ENCODE measurements at regions not wholly inside any gene's neighbourhood (a gene's known extent, or its start where the extent isn't known, plus 50 kb on each side); places are given as distances from the start of the nearest gene placed in this dataset.

DNA sequence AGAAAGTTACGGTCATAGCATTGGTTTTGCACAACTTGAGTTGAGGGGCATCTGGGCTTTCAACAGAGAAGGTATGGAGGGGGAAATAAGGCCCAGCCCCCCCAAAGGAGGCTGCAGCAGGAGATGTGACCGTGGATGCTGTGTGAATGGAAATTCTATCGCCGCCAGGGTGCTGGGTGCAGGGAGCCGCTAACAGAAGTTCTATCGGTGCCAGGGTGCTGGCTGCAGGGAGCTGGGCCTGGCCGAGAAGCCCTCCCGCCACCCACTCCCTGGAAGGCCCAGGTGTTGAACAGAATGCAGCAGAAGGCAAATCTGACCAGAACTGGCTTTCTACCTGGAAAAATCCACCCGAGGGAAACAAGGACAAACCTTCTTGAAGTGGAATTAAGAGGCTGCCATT lies 115.0 kb downstream of the SHANK2 start:
- Histone ChIP-seq H3K27me3 (no peaks in the 10 kb centered on the region), H3K4me1 (replicated peaks in 1 of 2) (no peaks in the 10 kb centered on the region), H3K4me3 (no peak overlapping the region), H3K36me3 (replicated peaks in 1 of 2) (no peaks in the 10 kb centered on the region), H3K9me3 (replicated peaks in 1 of 3) (no peaks in the 10 kb centered on the region), H3K27ac (no peak overlapping the region)
- DNase-seq, result no peak
- WGBS, 4 donors, result 85 to 91% (median 89%) methylated on average over 9 of the region's 9 CpGs
- intact Hi-C loops (cut with DNase I), result no loop called here
- TF ChIP-seq POLR2A (IDR thresholded peaks at IDR 0.05), result no peak
- no peak for TF ChIP-seq CTCF (IDR thresholded peaks at IDR 0.05)

- WGBS, 4 donors, result 74 to 78% (median 76%) methylated on average over 7 of the region's 7 CpGs
- no peak for TF ChIP-seq POLR2A (IDR thresholded peaks at IDR 0.05)
- no peak for TF ChIP-seq CTCF (IDR thresholded peaks at IDR 0.05)
- DNase-seq, result no peak
- intact Hi-C loops (cut with DNase I), result no loop called here
- Histone ChIP-seq H3K4me3 (no peak overlapping the region), H3K27ac (no peak overlapping the region), H3K36me3 (replicated peaks in 1 of 2) (no peaks in the 10 kb centered on the region), H3K9me3 (replicated peaks in 1 of 3) (no peaks in the 10 kb centered on the region), H3K27me3 (no peaks in the 10 kb centered on the region), H3K4me1 (replicated peaks in 1 of 2) (no peaks in the 10 kb centered on the region)
Observed at GRCh38 chr11:71136095-71136845, 116.1 kb downstream of the SHANK2 start.

DNA sequence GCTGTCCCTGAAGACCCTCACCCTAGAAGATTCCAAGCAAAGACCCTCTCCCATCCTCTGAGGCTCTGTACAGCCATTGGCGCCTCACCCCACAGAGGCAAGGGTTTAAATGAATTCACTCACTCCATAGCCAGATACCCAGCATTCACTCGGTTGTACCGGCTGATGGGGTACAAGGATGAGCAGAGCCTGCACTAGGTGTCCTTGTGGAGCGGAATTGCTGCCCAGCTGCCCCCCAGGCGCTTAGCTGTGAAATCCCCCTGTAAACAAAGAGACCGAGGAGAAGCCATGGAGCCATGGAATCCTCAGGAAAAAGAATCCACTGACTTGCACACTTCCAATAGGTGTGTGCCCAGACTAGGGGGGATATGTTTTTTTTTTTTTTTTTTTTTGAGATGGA lies 117.3 kb downstream of the SHANK2 start:
- no peaks in the 10 kb centered on the region for H3K36me3 ChIP-seq (replicated peaks in 1 of 2)
- H3K4me3 ChIP-seq, result no peak overlapping the region
- no peaks in the 10 kb centered on the region for H3K4me1 ChIP-seq (replicated peaks in 1 of 2)
- intact Hi-C loops (cut with DNase I), result no loop called here
- no peak overlapping the region for H3K27ac ChIP-seq
- H3K9me3 ChIP-seq (replicated peaks in 1 of 3), result no peaks in the 10 kb centered on the region
- no peaks in the 10 kb centered on the region for H3K27me3 ChIP-seq
- no peak for TF ChIP-seq POLR2A (IDR thresholded peaks at IDR 0.05)
- TF ChIP-seq CTCF (IDR thresholded peaks at IDR 0.05), result no peak
- DNase-seq, result no peak
- 84 to 93% (median 91%) methylated on average over 6 of the region's 6 CpGs for WGBS, 4 donors

DNA sequence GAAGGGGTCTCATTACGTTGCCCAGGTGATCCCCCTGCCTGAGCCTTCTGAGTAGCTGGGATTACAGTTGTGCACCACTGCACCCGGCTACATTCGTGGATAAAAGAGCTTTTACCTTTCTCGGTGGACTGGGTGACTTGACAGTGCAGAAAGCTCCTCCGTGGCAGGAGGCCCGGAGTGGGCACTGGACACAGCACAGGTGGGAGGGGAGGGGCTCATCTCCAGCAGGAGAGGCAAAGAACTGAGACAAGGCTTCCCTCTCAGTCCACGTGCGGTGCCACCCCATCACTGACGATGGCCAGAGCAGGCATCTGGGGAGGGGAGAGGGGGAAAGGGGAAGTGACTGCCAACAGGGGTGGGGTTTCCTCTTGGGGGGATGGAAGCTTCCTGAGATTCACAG lies 118.4 kb downstream of the SHANK2 start:
- no peak for DNase-seq
- H3K27ac ChIP-seq, result no peak overlapping the region
- no peaks in the 10 kb centered on the region for H3K9me3 ChIP-seq (replicated peaks in 1 of 3)
- TF ChIP-seq CTCF (IDR thresholded peaks at IDR 0.05) (no peak), POLR2A (IDR thresholded peaks at IDR 0.05) (no peak)
- 66 to 78% (median 76%) methylated on average over 6 to 9 of the region's 9 CpGs for WGBS, 4 donors
- H3K4me1 ChIP-seq (replicated peaks in 1 of 2), result no peaks in the 10 kb centered on the region
- H3K27me3 ChIP-seq, result no peaks in the 10 kb centered on the region
- intact Hi-C loops (cut with DNase I), result no loop called here
- H3K36me3 ChIP-seq (replicated peaks in 1 of 2), result no peaks in the 10 kb centered on the region
- no peak overlapping the region for H3K4me3 ChIP-seq

Measured in adrenal gland (tissue), 9 donors.